RPMI8226 (cell line): ENCODE measurements at regions not wholly inside any gene's neighbourhood (a gene's known extent, or its start where the extent isn't known, plus 50 kb on each side); places are given as distances from the start of the nearest gene placed in this dataset.

ENCODE experiments used
- DNase-seq: peaks from one replicate; pipeline ENCODE4 v3.0.0-alpha.2; 2015

- DNase-seq = no peak
These were observed 1406.8 kb downstream of the TBC1D22A start for GRCh38 chr22:48169227-48169626.

GRCh38 chr22:48167238-48167637 lies 1404.8 kb downstream of the TBC1D22A start:
- DNase-seq = peak; percentile 52

GRCh38 chr22:48161298-48161697 lies 1398.8 kb downstream of the TBC1D22A start:
- DNase-seq = no peak

- no peak for DNase-seq
These were observed 1395.2 kb downstream of the TBC1D22A start for GRCh38 chr22:48157676-48158075.

- DNase-seq = no peak
These were observed 1394.3 kb downstream of the TBC1D22A start for GRCh38 chr22:48156603-48157355.

- DNase-seq = no peak
These were observed 1393.0 kb downstream of the TBC1D22A start for GRCh38 chr22:48155446-48155845.

- DNase-seq = no peak
These were observed 1392.4 kb downstream of the TBC1D22A start for GRCh38 chr22:48154943-48155240.

GRCh38 chr22:48154169-48154942 lies 1391.9 kb downstream of the TBC1D22A start:
- DNase-seq = no peak

GRCh38 chr22:48153726-48154125 lies 1391.3 kb downstream of the TBC1D22A start:
- DNase-seq = peak; percentile 86

- no peak for DNase-seq
These were observed 1390.5 kb downstream of the TBC1D22A start for GRCh38 chr22:48152916-48153315.

GRCh38 chr22:48152164-48152775 lies 1389.8 kb downstream of the TBC1D22A start:
- DNase-seq = no peak

- no peak for DNase-seq
These were observed 1389.2 kb downstream of the TBC1D22A start for GRCh38 chr22:48151641-48152040.

GRCh38 chr22:48147831-48148230 lies 1385.4 kb downstream of the TBC1D22A start:
- no peak for DNase-seq

GRCh38 chr22:48147404-48147803 lies 1385.0 kb downstream of the TBC1D22A start:
- DNase-seq = no peak

- DNase-seq = peak; percentile 41
These were observed 1384.0 kb downstream of the TBC1D22A start for GRCh38 chr22:48146426-48146825.

GRCh38 chr22:48145738-48146137 lies 1383.3 kb downstream of the TBC1D22A start:
- no peak for DNase-seq

GRCh38 chr22:48144318-48144717 lies 1381.9 kb downstream of the TBC1D22A start:
- DNase-seq = no peak

- DNase-seq = no peak
These were observed 1381.4 kb downstream of the TBC1D22A start for GRCh38 chr22:48143856-48144255.

- DNase-seq = no peak
These were observed 1379.9 kb downstream of the TBC1D22A start for GRCh38 chr22:48142388-48142787.

- no peak for DNase-seq
These were observed 1378.9 kb downstream of the TBC1D22A start for GRCh38 chr22:48141301-48141700.

GRCh38 chr22:48140261-48140813 lies 1377.9 kb downstream of the TBC1D22A start:
- no peak for DNase-seq

GRCh38 chr22:48139776-48140175 lies 1377.3 kb downstream of the TBC1D22A start:
- no peak for DNase-seq

GRCh38 chr22:48138855-48139254 lies 1376.4 kb downstream of the TBC1D22A start:
- no peak for DNase-seq

- DNase-seq = no peak
These were observed 1376.0 kb downstream of the TBC1D22A start for GRCh38 chr22:48138427-48138826.
